HCT116 (cell line): ENCODE measurements at regions not wholly inside any gene's neighbourhood (a gene's known extent, or its start where the extent isn't known, plus 50 kb on each side); places are given as distances from the start of the nearest gene placed in this dataset.

Experiments
- ATAC-seq: fragments of 200-7000 bp; cut with Tn5 transposase; 2 replicates; pipeline ENCODE4 v1.9.1; 2020; ENCODE audit warnings: mild to moderate bottlenecking, moderate library complexity
- BruUV-seq: library from RNA; stranded (reverse); fragments of 400-500 nt; replicated peaks from 2 replicates; lab custom pipeline; 2021; lab: Mats Ljungman, UMichigan
- CTCF ChIA-PET: fragments of 300-600 bp; sonication (Branson Sonifier 250); formaldehyde crosslinking; loops from one replicate; lab custom pipeline; 2021; ENCODE audit warnings: antibody characterized with exemption; lab: Charles Lee
- POLR2A ChIA-PET: fragments of 300-600, 350-600 bp; sonication (Branson Sonifier 250); formaldehyde crosslinking; loops from one replicate; lab custom pipeline; 2021; ENCODE audit warnings: antibody characterized with exemption; lab: Charles Lee
- RAD21 ChIA-PET, 2 experiments: fragments of 300-600 bp; sonication (Branson Sonifier 250); formaldehyde crosslinking; loops; one replicate each; lab custom pipeline; 2023; ENCODE audit warnings: low total read pairs in 2 of 2; ENCODE audit not compliant: uncharacterized antibody in 2 of 2, unreplicated experiment in 2 of 2, low non-redundant PET in 1 of 2; lab: Charles Lee
- DNase-seq: peaks from one replicate; pipeline ENCODE4 v3.0.0-alpha.2; 2010; ENCODE audit warnings: low read depth, low spot score
- H2AFZ ChIP-seq: fragments of 200-600 bp; shearing (Covaris generic), sonication (generic); 2 replicates; pipeline ENCODE4 v1.6.1; 2017; ENCODE audit warnings: low read depth, mixed run types, mixed read lengths, antibody characterized with exemption, low read length; ENCODE audit not compliant: poor library complexity, severe bottlenecking
- H3K27ac ChIP-seq: 2 replicates; pipeline ENCODE4 v1.5.1; 2012; ENCODE audit warnings: low read depth, low read length
- H3K27me3 ChIP-seq: fragments of 200-600 bp; sonication (generic); 2 replicates; pipeline ENCODE4 v1.6.1; 2016; ENCODE audit warnings: mixed run types, low read length, mixed read lengths; ENCODE audit not compliant: insufficient read depth
- H3K36me3 ChIP-seq, 2 experiments: fragments of 200-500 bp in 1 of 2; fragments of 200-600 bp in 1 of 2; sonication (Bioruptor generic) in 1 of 2; sonication (generic) in 1 of 2; 2 replicates each; pipeline versions ENCODE4 v1.5.1 to v1.6.1; 2014 to 2016; ENCODE audit warnings: low read length in 2 of 2, inconsistent platforms in 1 of 2, mixed read lengths in 1 of 2, mixed run types in 1 of 2; ENCODE audit not compliant: insufficient read depth in 2 of 2, control insufficient read depth in 1 of 2
- H3K4me1 ChIP-seq, 2 experiments: fragments of 200-600 bp in 1 of 2; sonication (generic) in 1 of 2; 2 replicates each; pipeline versions ENCODE4 v1.5.1 to v1.6.1; 2012 to 2017; ENCODE audit warnings: low read length in 2 of 2, inconsistent platforms in 1 of 2, mild to moderate bottlenecking in 1 of 2, mixed read lengths in 1 of 2, mixed run types in 1 of 2, moderate library complexity in 1 of 2; ENCODE audit not compliant: insufficient read depth in 2 of 2, control insufficient read depth in 1 of 2
- H3K4me2 ChIP-seq: fragments of 200-600 bp; sonication (generic); 2 replicates; pipeline ENCODE4 v1.6.1; 2017; ENCODE audit warnings: mixed run types, low read length, mixed read lengths
- H3K4me3 ChIP-seq, 2 experiments: fragments of 200-600 bp in 1 of 2; sonication (generic) in 1 of 2; replicated peaks in 1 of 2; 2 replicates each; pipeline ENCODE4 v1.5.1; 2011 to 2016; ENCODE audit warnings: low read length in 2 of 2, control low read depth in 1 of 2, low read depth in 1 of 2, mild to moderate bottlenecking in 1 of 2, mixed read lengths in 1 of 2, mixed run types in 1 of 2
- H3K79me2 ChIP-seq: fragments of 200-600 bp; sonication (generic); 2 replicates; pipeline ENCODE4 v1.6.1; 2017; ENCODE audit warnings: mild to moderate bottlenecking, mixed run types, low read length, moderate library complexity, mixed read lengths; ENCODE audit not compliant: insufficient read depth
- H3K9ac ChIP-seq: fragments of 200-600 bp; sonication (generic); 2 replicates; pipeline ENCODE4 v1.6.1; 2016; ENCODE audit warnings: low read length, mixed read lengths
- H3K9me2 ChIP-seq: fragments of 200-600 bp; sonication (generic), shearing (Covaris generic); 2 replicates; pipeline ENCODE4 v1.6.1; 2017; ENCODE audit warnings: mixed run types, mild to moderate bottlenecking, moderate library complexity; ENCODE audit not compliant: insufficient read depth
- H3K9me3 ChIP-seq, 2 experiments: fragments of 200-500 bp in 1 of 2; fragments of 200-600 bp in 1 of 2; sonication (Bioruptor generic) in 1 of 2; sonication (generic) in 1 of 2; 2 replicates each; pipeline ENCODE4 v1.6.1; 2014 to 2017; ENCODE audit warnings: low read length in 2 of 2, mixed read lengths in 2 of 2, inconsistent platforms in 1 of 2, low read depth in 1 of 2, mild to moderate bottlenecking in 1 of 2, mixed run types in 1 of 2, moderate library complexity in 1 of 2; ENCODE audit not compliant: control insufficient read depth in 1 of 2, insufficient read depth in 1 of 2
- H4K20me1 ChIP-seq: fragments of 200-600 bp; sonication (generic), shearing (Covaris generic); 2 replicates; pipeline ENCODE4 v1.6.1; 2017; ENCODE audit warnings: mixed run types, mild to moderate bottlenecking, moderate library complexity; ENCODE audit not compliant: insufficient read depth
- ATF3 ChIP-seq: IDR thresholded peaks from 2 replicates; pipeline ENCODE4 v1.6.1; 2012
- CBX3 ChIP-seq: IDR thresholded peaks from 2 replicates; pipeline ENCODE4 v1.6.1; 2012; ENCODE audit warnings: low read depth
- CEBPB ChIP-seq: IDR thresholded peaks from 2 replicates; pipeline ENCODE4 v1.6.1; 2012; ENCODE audit warnings: low read depth
- CTCF ChIP-seq, 3 experiments: fragments of 200-600 bp in 1 of 3; sonication (generic) in 1 of 3; IDR thresholded peaks in 2 of 3; conservative IDR thresholded peaks in 1 of 3; 2 replicates each; pipeline ENCODE4 v1.5.1; 2012 to 2017; ENCODE audit warnings: low read depth in 2 of 3, low read length in 2 of 3, antibody characterized with exemption in 1 of 3, borderline replicate concordance in 1 of 3, control low read depth in 1 of 3, mild to moderate bottlenecking in 1 of 3, mixed read lengths in 1 of 3, mixed run types in 1 of 3, moderate library complexity in 1 of 3; ENCODE audit not compliant: insufficient read depth in 1 of 3
- EGR1 ChIP-seq: IDR thresholded peaks from 2 replicates; pipeline ENCODE4 v1.6.1; 2012; ENCODE audit warnings: low read depth
- ELF1 ChIP-seq: IDR thresholded peaks from 2 replicates; pipeline ENCODE4 v1.6.1; 2012; ENCODE audit warnings: low read depth, borderline replicate concordance
- EZH2 ChIP-seq: fragments of 200-600 bp; sonication (generic); IDR thresholded peaks from 2 replicates; pipeline ENCODE4 v1.6.1; 2017; ENCODE audit warnings: antibody characterized with exemption, mixed run types
- EZH2phosphoT487 ChIP-seq: fragments of 200-600 bp; IDR thresholded peaks from 2 replicates; pipeline ENCODE4 v1.6.1; 2018; ENCODE audit warnings: antibody characterized with exemption, borderline replicate concordance
- FOSL1 ChIP-seq: IDR thresholded peaks from 2 replicates; pipeline ENCODE4 v1.6.1; 2012; ENCODE audit warnings: low read depth
- JUND ChIP-seq: IDR thresholded peaks from 2 replicates; pipeline ENCODE4 v1.6.1; 2012
- POLR2AphosphoS5 ChIP-seq: IDR thresholded peaks from 2 replicates; pipeline ENCODE4 v1.6.1; 2011; ENCODE audit warnings: mild to moderate bottlenecking, low read depth, low read length, moderate library complexity
- RAD21 ChIP-seq: IDR thresholded peaks from 2 replicates; pipeline ENCODE4 v1.6.1; 2012; ENCODE audit warnings: low read depth, mild to moderate bottlenecking
- SIN3A ChIP-seq: IDR thresholded peaks from 2 replicates; pipeline ENCODE4 v1.6.1; 2012; ENCODE audit warnings: low read depth
- SP1 ChIP-seq: IDR thresholded peaks from 2 replicates; pipeline ENCODE4 v1.6.1; 2012; ENCODE audit warnings: low read depth
- ZBTB33 ChIP-seq: IDR thresholded peaks from 2 replicates; pipeline ENCODE4 v1.6.1; 2011; ENCODE audit warnings: mild to moderate bottlenecking, low read length, moderate library complexity; ENCODE audit not compliant: insufficient replicate concordance; ENCODE audit errors: extremely low read depth
- ZFX ChIP-seq: fragments of 450-650 bp; IDR thresholded peaks from 2 replicates; pipeline ENCODE4 v1.6.1; 2017
- ZNF274 ChIP-seq: fragments of 200-500 bp; sonication (Bioruptor generic); IDR thresholded peaks from 2 replicates; pipeline ENCODE4 v1.6.1; 2014; ENCODE audit warnings: mild to moderate bottlenecking, low read depth, low read length, inconsistent platforms
- intact Hi-C: fragments of 100-400 bp; cut with micrococcal nuclease; formaldehyde crosslinking; loops from 2 replicates; pipeline ENCODE4 v1.10.0; 2022

- Histone ChIP-seq H3K4me3 (no peak overlapping the region), H3K9me3 (no peaks in the 10 kb centered on the region), H3K79me2 (no peaks in the 10 kb centered on the region), H3K36me3 (no peaks in the 10 kb centered on the region), H3K27me3 (peaks cover 20% of the 10 kb centered on the region; the same call in 1 of the 2 replicates), H3K4me2 (no peak overlapping the region), H4K20me1 (no peaks in the 10 kb centered on the region), H3K27ac (no peak overlapping the region), H3K9ac (no peak overlapping the region), H3K9me2 (no peaks in the 10 kb centered on the region), H2AFZ (no peak overlapping the region), H3K4me1 (no peaks in the 10 kb centered on the region)
- intact Hi-C loops, result no loop called here
- ChIA-PET CTCF (no interaction called here), POLR2A (no interaction called here), RAD21 (no interaction called here)
- ATAC-seq (no peak), DNase-seq (no peak)
- TF ChIP-seq FOSL1 (no peak), JUND (no peak), CBX3 (no peak), CEBPB (no peak), POLR2AphosphoS5 (no peak), ATF3 (no peak), RAD21 (no peak), ELF1 (no peak), ZBTB33 (no peak), ZNF274 (no peak), SP1 (no peak), EZH2phosphoT487 (no peak), EGR1 (no peak), SIN3A (no peak), EZH2 (no peak), CTCF (IDR thresholded peaks at IDR 0.05 in 2 of 3, conservative IDR thresholded peaks at IDR 0.05 in 1 of 3; ENCODE audit: borderline replicate concordance in 1 of 3, insufficient read depth in 1 of 3, low read depth in 2 of 3, low read length in 2 of 3) (no peak), ZFX (no peak)
- BruUV-seq, result no TSS peak
These were observed 62.9 kb upstream of the SIMC1 start for GRCh38 chr5:176175101-176175852.
